Skeletal muscle satellite cell (primary cell): ENCODE measurements at regions not wholly inside any gene's neighbourhood (a gene's known extent, or its start where the extent isn't known, plus 50 kb on each side); places are given as distances from the start of the nearest gene placed in this dataset.

Source experiments
- H3K27me3 ChIP-seq: 2 replicates; pipeline ENCODE4 v1.7.0; 2013; ENCODE audit warnings: low read length; ENCODE audit not compliant: control insufficient read depth, insufficient read depth
- H3K36me3 ChIP-seq: 2 replicates; pipeline ENCODE4 v1.7.0; 2013; ENCODE audit warnings: mild to moderate bottlenecking, control low read depth, low read length; ENCODE audit not compliant: insufficient read depth
- H3K4me1 ChIP-seq: 2 replicates; pipeline ENCODE4 v1.7.0; 2013; ENCODE audit warnings: low read length; ENCODE audit not compliant: control insufficient read depth, insufficient read depth
- H3K4me2 ChIP-seq: 2 replicates; pipeline ENCODE4 v1.7.0; 2013; ENCODE audit warnings: mild to moderate bottlenecking, low read length
- H3K4me3 ChIP-seq: 2 replicates; pipeline ENCODE4 v1.7.0; 2013; ENCODE audit warnings: low read length
- H3K9ac ChIP-seq: 2 replicates; pipeline ENCODE4 v1.7.0; 2013; ENCODE audit warnings: mild to moderate bottlenecking, low read depth, low read length, moderate library complexity
- H3K9me3 ChIP-seq: replicated peaks from 2 replicates; pipeline ENCODE4 v1.7.0; 2013; ENCODE audit warnings: mild to moderate bottlenecking, control low read depth, low read length

- Histone ChIP-seq H3K4me2 (peak overlapping the region; percentile 8), H3K4me1 (peaks cover 49% of the 10 kb centered on the region), H3K4me3 (no peak overlapping the region), H3K36me3 (no peaks in the 10 kb centered on the region), H3K9ac (peak overlapping the region; percentile 15), H3K27me3 (no peaks in the 10 kb centered on the region), H3K9me3 (no peaks in the 10 kb centered on the region)
Measured at GRCh38 chr3:30437171-30437601, 169.2 kb upstream of the TGFBR2 start.

- H3K4me3 ChIP-seq, result no peak overlapping the region
- no peaks in the 10 kb centered on the region for H3K36me3 ChIP-seq
- no peaks in the 10 kb centered on the region for H3K27me3 ChIP-seq
- no peak overlapping the region for H3K9ac ChIP-seq
- no peak overlapping the region for H3K4me2 ChIP-seq
- H3K9me3 ChIP-seq, result no peaks in the 10 kb centered on the region
- peaks cover 49% of the 10 kb centered on the region for H3K4me1 ChIP-seq
Measured at GRCh38 chr3:30438126-30438525, 168.3 kb upstream of the TGFBR2 start.

DNA sequence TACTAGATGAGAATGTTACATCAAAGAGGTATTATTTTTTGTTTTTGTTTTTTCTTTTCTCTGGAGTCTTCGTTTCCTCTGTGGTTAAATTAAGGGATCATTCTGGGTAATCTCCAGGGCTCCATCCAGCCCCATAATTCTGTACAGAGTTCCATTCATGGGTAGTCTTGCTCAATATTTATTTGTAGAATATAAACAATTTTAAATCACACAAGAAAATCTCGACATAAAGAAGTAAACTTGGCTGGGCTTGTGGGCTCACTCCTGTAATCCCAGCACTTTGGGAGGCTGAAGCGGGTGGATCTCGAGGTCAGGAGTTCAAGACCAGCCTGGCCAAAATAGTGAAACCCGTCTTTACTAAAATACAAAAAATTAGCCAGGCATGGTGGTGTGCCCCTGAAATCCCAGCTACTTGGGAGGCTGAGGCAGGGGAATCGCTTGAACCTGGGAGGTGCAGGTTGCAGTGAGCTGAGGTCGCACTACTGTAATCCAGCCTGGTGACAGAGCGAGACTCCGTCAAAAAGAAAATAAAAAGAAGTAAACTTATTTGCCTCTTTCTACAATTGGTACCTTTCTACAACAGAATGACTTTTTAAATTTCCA lies 166.8 kb upstream of the TGFBR2 start:
- Histone ChIP-seq H3K4me2 (peak overlapping the region; percentile 6), H3K27me3 (no peaks in the 10 kb centered on the region), H3K9ac (no peak overlapping the region), H3K36me3 (no peaks in the 10 kb centered on the region), H3K4me3 (no peak overlapping the region), H3K4me1 (peaks cover 58% of the 10 kb centered on the region), H3K9me3 (no peaks in the 10 kb centered on the region)

DNA sequence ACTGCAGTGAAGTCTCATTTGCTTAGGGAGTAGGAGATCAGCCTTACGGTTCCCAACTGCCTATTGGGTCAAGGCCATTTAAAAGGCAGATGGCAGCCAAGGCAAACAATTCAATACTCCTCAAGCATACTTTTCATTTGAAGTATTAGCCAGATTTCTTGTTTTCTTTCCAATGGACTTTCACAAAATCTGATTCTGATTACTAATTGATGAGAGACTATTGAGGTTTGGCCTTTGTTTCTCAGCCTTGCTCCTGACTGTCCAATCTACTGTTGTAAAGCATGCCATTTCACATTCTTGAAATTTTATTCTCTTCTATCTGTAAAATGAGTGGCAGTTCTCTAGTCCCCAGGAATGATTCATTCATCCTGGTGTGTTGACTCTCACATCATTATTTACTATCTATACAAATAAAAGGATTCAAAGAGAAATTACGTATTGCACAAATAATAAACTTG lies 166.2 kb upstream of the TGFBR2 start:
- Histone ChIP-seq H3K27me3 (no peaks in the 10 kb centered on the region), H3K4me2 (peak overlapping the region; percentile 6), H3K36me3 (no peaks in the 10 kb centered on the region), H3K9ac (no peak overlapping the region), H3K4me1 (peaks cover 61% of the 10 kb centered on the region), H3K9me3 (no peaks in the 10 kb centered on the region), H3K4me3 (no peak overlapping the region)

DNA sequence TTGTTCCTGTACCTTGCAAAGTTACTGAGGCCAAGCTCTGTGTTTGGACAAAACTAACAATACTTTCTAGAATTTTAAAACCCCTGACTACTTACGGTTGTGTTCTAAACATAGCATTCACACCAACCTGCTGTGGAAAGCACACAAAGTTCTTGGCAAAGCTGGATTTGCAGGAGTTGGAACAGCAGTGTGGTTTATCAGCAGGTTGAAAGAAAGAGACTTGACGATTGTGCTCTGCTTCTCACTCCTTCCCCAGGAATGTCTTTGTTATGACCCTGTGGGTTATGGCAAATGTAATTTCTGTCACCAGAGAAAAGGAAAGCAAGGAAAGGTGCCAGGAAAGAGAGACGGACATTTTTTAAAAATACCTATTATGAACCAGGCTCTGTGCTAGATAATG lies 165.5 kb upstream of the TGFBR2 start:
- no peak overlapping the region for H3K4me3 ChIP-seq
- H3K4me1 ChIP-seq, result peaks cover 55% of the 10 kb centered on the region
- H3K36me3 ChIP-seq, result no peaks in the 10 kb centered on the region
- no peak overlapping the region for H3K4me2 ChIP-seq
- no peak overlapping the region for H3K9ac ChIP-seq
- no peaks in the 10 kb centered on the region for H3K9me3 ChIP-seq
- no peaks in the 10 kb centered on the region for H3K27me3 ChIP-seq

GRCh38 chr3:30443756-30444673 lies 162.4 kb upstream of the TGFBR2 start:
- no peaks in the 10 kb centered on the region for H3K36me3 ChIP-seq
- no peaks in the 10 kb centered on the region for H3K27me3 ChIP-seq
- H3K4me3 ChIP-seq, result no peak overlapping the region
- no peak overlapping the region for H3K4me2 ChIP-seq
- H3K4me1 ChIP-seq, result peaks cover 46% of the 10 kb centered on the region
- no peak overlapping the region for H3K9ac ChIP-seq
- H3K9me3 ChIP-seq, result no peaks in the 10 kb centered on the region

DNA sequence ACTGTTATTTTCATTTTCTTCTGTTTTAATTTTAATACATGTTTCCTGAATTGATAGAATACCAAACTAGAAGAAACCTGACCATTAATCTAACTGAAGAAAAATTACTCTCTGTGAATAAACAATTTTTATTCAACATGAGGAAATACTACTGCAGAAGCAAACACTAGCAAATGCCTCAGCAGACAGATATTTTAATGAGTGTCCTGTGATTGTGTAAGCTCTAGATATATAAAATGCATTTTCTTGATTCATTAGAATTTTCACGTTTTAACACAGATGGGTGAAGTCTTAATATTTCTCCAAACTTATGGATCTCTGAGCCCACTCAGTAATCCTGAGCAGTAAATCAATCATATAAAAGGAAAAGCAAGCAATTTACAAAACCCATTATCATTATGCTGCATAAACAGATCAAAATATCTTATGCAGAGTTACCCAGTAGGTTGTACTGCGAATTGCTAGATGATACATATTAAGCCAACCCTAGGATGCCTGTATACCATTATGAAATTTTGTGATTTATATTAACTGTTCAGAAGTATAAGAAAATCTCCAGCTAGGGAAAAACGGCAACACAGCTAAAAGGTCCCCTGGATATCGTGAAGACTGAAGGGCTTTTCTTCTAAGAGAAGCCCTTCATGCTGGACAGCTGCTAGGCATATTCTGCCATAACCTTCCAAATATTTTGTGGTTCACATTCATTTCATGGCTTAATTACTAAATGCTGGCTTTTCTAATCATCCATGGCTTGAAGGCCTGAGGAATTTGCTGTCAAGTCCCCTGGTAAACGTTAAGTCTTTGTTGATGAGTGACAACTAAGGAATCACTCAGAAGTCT lies 157.7 kb upstream of the TGFBR2 start:
- Histone ChIP-seq H3K27me3 (no peaks in the 10 kb centered on the region), H3K9me3 (no peaks in the 10 kb centered on the region), H3K4me2 (peak overlapping the region; percentile 16), H3K4me3 (no peak overlapping the region), H3K4me1 (peaks cover 30% of the 10 kb centered on the region), H3K9ac (no peak overlapping the region), H3K36me3 (no peaks in the 10 kb centered on the region)

GRCh38 chr3:30449290-30449632 lies 157.1 kb upstream of the TGFBR2 start:
- peaks cover 24% of the 10 kb centered on the region for H3K4me1 ChIP-seq
- no peak overlapping the region for H3K4me2 ChIP-seq
- H3K4me3 ChIP-seq, result no peak overlapping the region
- H3K9me3 ChIP-seq, result no peaks in the 10 kb centered on the region
- no peaks in the 10 kb centered on the region for H3K27me3 ChIP-seq
- no peak overlapping the region for H3K9ac ChIP-seq
- no peaks in the 10 kb centered on the region for H3K36me3 ChIP-seq

- Histone ChIP-seq H3K4me1 (peaks cover 18% of the 10 kb centered on the region), H3K4me3 (no peak overlapping the region), H3K9ac (no peak overlapping the region), H3K36me3 (no peaks in the 10 kb centered on the region), H3K27me3 (no peaks in the 10 kb centered on the region), H3K9me3 (no peaks in the 10 kb centered on the region), H3K4me2 (no peak overlapping the region)
Measured at GRCh38 chr3:30452446-30452845, 154.0 kb upstream of the TGFBR2 start.

GRCh38 chr3:30453360-30454039 lies 152.9 kb upstream of the TGFBR2 start:
- Histone ChIP-seq H3K4me1 (peaks cover 10% of the 10 kb centered on the region), H3K36me3 (no peaks in the 10 kb centered on the region), H3K4me2 (no peak overlapping the region), H3K9ac (no peak overlapping the region), H3K4me3 (no peak overlapping the region), H3K27me3 (no peaks in the 10 kb centered on the region), H3K9me3 (no peaks in the 10 kb centered on the region)

DNA sequence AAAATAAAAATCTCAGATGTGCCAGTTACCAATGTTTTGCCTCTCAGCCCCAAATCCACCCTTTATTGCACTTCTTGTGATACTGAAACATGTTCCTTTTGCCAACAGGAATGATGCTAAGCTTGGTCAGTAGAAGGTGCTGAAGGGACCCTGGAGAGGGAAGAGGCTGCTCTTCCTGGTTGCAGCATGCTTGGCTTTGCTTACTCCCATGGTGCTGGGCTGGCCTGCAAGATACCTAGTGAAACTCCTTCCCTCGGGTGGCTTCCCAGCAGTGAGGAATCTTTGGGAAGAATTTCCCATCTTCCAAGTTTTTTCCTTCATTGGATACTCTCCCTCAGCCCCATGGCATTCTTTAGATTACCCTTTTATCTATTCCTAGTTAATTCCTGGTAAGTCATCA lies 151.8 kb upstream of the TGFBR2 start:
- H3K4me3 ChIP-seq, result no peak overlapping the region
- no peaks in the 10 kb centered on the region for H3K9me3 ChIP-seq
- no peak overlapping the region for H3K4me2 ChIP-seq
- no peaks in the 10 kb centered on the region for H3K4me1 ChIP-seq
- no peaks in the 10 kb centered on the region for H3K27me3 ChIP-seq
- H3K36me3 ChIP-seq, result no peaks in the 10 kb centered on the region
- no peak overlapping the region for H3K9ac ChIP-seq
